Amniotic stem cell (primary cell): ENCODE measurements at regions not wholly inside any gene's neighbourhood (a gene's known extent, or its start where the extent isn't known, plus 50 kb on each side); places are given as distances from the start of the nearest gene placed in this dataset.
"Not testable (repeated sequence)": the region's sequence is repeated elsewhere in the genome, so short reads cannot be mapped to it uniquely, and the experiment has no call there.

Experiments
- DNase-seq: peaks from one replicate; lab custom pipeline; 2025; lab: John Stamatoyannopoulos, UW

GRCh38 chr17:77796176-77796860 is 162.2 kb upstream of the TNRC6C start:
- DNase-seq, result no peak

DNA sequence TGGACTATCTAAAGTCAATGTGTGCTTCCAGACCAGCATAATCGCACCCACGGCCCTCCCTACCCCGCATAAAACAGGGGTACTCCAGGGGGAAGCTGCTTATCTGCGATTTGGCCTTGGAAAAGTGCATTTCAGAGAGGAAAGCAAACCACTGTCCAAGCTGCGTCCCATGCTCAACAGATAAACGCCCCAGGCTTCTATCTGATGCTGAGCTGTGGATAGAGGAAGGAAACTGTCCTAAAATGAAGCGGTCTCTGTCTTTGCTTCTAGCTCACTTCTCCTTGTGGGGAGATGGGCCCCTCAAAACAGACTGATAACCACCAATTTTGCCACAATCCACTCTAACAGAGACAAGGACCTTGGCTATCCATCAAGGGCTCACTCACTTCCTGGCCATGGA is 160.5 kb upstream of the TNRC6C start:
- DNase-seq, result no peak

- no peak for DNase-seq
Measured at GRCh38 chr17:77798481-77798880, 160.0 kb upstream of the TNRC6C start.

- DNase-seq, result no peak
Measured at GRCh38 chr17:77800816-77801215, 157.7 kb upstream of the TNRC6C start.

GRCh38 chr17:77801545-77802332 is 156.8 kb upstream of the TNRC6C start:
- no peak for DNase-seq

DNA sequence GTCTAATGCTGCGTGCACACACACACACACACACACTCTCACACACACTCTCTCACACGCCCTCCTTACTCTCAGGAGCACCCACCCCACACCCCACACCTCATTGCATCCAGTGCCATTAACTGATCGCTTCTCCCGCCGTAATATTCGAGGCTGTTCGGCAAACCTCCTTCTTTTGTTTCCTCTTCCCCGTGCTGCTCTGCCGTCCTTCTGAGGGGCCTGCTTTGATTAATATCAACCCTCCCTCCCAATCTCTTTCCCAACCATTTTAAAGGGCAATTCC is 156.2 kb upstream of the TNRC6C start:
- no peak for DNase-seq

DNA sequence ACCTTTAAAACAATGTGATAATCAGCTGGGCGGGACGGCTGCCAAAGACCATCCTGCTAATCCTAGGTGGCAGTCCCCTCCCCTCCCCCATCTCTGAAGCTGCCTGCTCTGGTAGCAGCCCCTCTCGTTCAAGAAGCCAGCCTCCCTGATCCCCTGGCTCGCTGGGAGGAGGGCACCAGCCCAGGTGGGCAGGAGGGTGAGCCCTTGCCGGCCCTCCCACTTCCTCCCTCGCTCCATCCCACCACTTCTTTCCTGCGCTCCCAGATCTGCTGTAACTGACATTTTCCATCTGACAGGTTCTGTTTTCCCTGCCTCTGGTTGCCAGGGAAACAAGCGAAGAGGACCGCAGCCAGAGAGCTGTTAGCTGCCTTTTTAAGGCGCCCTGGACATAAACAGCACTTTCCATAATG is 155.7 kb upstream of the TNRC6C start:
- DNase-seq, result no peak

GRCh38 chr17:77803726-77804125 is 154.8 kb upstream of the TNRC6C start:
- DNase-seq, result no peak

GRCh38 chr17:77804796-77805426 is 153.6 kb upstream of the TNRC6C start:
- DNase-seq, result no peak

DNA sequence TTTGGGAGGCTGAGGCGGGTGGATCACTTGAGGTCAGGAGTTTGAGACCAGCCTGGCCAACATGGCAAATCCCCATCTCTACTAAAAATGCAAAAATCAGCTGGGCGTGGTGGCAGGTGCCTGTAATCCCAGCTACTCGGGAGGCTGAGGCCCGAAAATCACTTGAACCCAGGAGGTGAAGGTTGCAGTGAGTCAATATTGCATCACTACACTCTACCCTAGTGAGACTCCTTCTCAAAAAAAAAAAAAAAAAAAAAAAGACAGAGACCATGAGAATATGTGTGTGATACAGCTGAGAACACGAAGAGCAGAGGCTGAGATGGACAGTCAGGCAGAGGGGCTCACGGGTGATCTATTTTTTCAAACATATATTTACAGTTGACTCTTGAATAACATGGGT is 152.5 kb upstream of the TNRC6C start:
- DNase-seq, result not testable (repeated sequence)

DNA sequence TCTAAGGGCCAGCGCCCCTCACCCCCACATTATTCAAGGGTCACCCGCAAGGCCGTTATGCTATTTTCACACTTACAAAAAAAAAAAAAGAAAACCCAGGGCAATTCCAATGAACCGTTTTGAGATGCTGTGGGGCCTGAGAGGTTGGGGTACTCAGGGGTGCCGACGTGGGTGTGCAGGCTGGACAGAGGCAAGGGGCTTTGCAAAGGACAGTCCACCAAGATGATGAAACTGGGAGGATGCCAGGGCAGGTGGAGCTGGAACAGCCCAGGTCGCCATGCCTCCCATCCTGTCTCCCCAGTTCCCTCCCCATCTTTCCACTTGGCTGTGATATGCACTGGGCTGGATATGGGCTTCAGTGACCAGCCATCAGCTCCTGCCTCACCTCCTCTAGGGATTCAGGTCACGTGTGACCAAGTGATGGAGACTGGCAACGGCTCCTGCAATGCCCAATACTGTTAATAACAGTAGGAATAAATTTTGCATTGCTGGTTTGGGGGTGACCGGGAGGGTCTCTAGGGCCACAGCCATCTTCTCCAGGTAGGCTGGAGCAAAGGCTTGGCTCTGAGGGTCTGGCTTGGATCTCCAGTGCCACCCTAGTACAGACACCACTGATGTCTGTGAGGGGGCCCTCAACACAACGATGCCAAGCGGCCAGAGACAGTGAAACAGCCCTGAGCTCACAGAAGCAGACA is 151.3 kb upstream of the TNRC6C start:
- DNase-seq, result no peak

DNA sequence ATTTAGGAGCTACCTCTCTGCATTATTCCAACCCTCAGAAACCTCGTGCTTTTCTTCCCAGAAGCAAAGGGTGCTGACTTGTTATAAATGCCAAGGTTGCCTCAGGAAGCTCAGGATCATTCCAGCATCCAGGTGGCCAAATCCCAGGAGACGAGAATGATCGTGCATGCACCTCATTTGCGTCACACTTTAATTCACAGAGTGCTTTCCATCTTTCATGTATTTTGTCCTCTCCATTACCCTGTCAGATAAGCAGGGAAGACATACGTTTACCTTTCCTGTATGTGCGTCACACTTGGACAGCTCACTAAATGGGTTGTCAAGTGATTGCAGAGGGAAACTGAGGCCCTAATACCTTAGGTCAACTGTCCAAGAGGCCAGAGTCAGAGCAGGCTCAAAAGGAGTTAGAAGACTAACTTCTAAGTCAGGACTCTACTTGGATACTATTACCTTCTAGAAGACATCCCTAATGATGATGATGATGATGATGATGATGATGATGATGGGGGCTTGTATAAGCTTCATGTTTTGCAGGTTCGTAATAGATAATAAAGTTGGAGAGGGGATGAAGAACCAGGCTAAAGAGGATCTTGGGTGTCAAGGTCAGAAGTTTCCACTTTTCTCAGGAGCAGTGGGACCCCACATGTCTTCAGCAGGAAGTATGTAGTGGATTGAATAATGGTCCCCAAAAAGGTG is 150.6 kb upstream of the TNRC6C start:
- DNase-seq, result no peak

DNA sequence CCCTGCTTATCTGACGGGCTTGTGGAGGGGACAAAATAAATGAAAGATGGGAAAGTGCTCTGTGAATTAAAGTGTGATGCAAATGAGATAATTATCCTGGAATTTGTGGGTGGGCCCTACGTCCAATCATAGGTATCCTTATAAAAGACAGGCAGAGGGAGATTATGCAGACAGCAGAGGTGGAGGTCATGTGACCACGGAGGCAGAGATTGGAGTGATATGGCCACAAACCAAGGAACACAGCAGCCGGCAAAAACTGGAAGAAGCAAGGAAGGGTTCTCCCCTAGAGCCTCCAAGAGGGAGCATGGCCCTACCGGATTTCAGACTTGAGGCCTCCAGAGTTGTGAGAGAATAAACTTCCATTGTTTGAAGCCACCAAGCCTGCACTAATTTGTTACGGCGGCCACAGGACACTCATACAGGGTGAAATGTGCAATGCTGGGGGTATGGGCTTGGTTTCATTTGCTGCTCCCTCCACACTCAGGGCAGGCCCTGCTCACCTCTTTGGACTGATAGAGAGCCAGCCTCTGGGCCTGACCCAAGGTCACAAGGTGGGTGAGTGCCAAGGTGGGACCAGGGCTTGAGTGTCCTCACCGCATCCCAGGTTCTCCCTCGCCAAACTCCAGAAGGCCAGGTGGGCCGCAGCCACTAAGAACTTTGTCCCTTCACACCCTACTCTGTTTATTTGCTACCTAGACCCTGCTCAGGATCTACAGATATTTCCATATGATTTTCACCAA is 149.6 kb upstream of the TNRC6C start:
- no peak for DNase-seq

DNA sequence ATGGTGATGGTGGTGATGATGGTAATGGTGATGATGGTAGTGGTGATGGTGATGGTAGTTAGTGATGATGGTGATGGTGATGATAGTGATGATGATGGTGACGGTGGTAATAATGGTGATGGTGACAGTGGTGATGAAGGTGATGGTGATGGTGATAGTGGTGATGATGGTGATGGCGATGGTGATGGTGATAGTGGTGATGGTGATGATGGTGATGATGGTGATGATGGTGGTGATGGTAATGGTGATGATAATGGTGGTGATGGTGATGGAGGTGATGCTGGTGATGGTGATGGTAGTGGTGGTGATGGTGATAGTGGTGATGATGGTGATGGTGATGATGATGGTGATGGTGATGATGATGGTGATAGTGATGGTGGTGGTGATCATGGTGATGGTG is 148.7 kb upstream of the TNRC6C start:
- no peak for DNase-seq

DNA sequence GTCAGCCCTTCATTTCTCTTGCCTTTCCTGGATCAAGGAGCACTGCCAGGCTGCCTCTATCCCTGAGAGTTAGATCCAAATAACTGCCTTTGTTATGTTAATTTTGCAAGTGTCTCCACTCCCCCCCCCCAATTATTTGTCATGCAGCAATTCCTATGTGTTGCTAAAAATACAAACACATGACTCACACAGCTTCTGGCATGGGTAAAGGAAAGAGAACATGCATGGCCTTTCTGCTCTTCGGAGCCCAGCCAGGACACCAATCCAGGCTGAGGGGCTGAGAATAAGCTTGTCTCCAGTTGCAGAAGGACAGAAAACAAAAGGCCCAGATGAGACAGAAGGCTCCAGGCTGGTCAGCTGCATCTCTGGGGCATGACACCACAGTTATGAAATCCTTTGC is 148.0 kb upstream of the TNRC6C start:
- no peak for DNase-seq

DNA sequence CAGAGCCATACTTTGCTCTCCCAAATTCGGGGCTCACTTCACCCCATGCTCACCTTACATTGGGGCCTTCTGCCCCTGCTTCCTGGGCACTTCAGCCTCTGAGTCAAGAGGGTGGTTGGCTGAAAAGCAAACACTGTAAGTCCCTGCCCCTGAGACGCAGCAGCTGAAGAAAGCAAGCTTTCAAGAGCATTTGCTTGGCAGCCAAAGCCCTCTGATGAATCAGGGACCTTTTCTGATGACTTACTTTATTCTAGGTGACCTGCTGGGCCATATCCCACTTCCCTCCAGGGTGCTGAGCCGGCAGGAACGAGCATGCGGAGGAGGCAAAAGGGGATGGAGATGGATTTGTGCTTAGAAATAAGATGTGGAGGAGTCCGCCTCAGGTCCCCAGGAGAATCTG is 147.0 kb upstream of the TNRC6C start:
- DNase-seq, result no peak

GRCh38 chr17:77814091-77814772 is 144.3 kb upstream of the TNRC6C start:
- no peak for DNase-seq

DNA sequence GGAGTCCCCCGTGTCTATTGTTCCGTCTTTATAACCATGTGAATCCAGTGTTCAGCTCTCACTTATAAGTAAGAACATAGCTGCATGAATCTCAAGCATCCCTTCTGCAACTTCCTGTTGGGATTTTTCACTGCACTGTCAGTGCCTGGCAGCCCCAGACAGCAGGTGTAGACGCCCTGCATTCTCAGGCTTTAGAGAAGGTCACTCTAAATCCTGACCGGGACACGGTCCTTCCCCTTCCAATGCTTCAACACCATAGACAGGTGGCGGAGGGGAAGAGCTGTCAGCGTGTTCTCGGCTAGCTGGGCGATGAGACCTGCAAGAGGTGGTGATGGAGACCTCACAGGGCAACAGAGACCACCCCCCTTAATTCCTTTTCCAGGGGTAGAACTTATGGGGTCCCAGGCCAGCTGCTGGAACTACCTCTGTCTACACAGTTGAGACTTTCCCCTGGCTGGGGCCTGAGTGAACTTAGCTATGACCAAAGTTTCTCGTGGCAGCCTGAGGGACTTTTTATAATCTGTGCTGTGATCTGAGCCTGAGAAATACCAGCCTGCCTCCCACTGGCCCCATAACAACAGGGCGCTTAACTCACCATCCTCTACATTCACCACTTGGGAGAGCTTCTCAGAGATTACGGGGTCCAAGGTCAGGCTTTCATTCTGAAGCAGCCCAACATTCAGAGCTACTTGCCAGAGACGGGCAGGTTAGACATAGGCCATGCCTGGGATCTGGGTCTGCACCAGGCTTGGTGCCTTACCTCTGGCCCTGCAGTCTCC is 143.2 kb upstream of the TNRC6C start:
- DNase-seq, result no peak

DNA sequence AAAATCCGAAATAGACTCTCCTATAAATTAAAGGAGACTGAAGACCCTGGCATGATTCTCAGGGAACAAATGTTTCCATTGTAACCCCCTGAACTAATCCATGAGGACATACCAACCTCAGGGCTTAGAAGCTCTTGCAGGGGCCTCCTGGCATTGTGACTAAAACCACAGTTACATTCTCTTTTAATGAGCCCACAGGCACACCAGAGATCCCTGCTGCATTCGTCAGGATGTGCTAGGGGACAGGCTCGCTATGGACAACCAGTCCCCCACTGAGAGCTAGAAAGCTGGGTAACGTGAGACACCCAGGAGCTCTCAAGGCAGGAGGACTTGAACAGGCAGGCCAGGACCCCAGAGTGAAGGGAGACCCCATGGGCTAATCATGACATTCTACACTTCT is 140.6 kb upstream of the TNRC6C start:
- DNase-seq, result no peak

- no peak for DNase-seq
Measured at GRCh38 chr17:77819497-77819896, 139.0 kb upstream of the TNRC6C start.
